ENCODE measurements at regions not wholly inside any gene's neighbourhood (a gene's known extent, or its start where the extent isn't known, plus 50 kb on each side); places are given as distances from the start of the nearest gene placed in this dataset.
"Not testable (repeated sequence)": the region's sequence is repeated elsewhere in the genome, so short reads cannot be mapped to it uniquely, and the experiment has no call there.

- Histone ChIP-seq H3K9me3 (no peaks in the 10 kb centered on the region), H3K4me3 (no peak overlapping the region), H3K36me3 (no peaks in the 10 kb centered on the region), H3K27me3 (no peaks in the 10 kb centered on the region), H3K4me1 (no peaks in the 10 kb centered on the region), H3K27ac (no peak overlapping the region)
- intact Hi-C loops (cut with DNase I) = no loop called here
- ATAC-seq (no peak), DNase-seq (no peak)
- TF ChIP-seq CTCF (IDR thresholded peaks at IDR 0.05) = no peak
Measured at GRCh38 chr10:25828475-25828874, 105.6 kb upstream of the MYO3A start.

- no peaks in the 10 kb centered on the region for H3K36me3 ChIP-seq
- H3K4me3 ChIP-seq = no peak overlapping the region
- no peaks in the 10 kb centered on the region for H3K27me3 ChIP-seq
- no peak for DNase-seq
- no peak for TF ChIP-seq CTCF (IDR thresholded peaks at IDR 0.05)
- no peak for ATAC-seq
- intact Hi-C loops (cut with DNase I) = no loop called here
- H3K27ac ChIP-seq = no peak overlapping the region
- H3K9me3 ChIP-seq = no peaks in the 10 kb centered on the region
- H3K4me1 ChIP-seq = no peaks in the 10 kb centered on the region
Measured at GRCh38 chr10:25831080-25831479, 102.9 kb upstream of the MYO3A start.

GRCh38 chr10:25839683-25840082 lies 94.3 kb upstream of the MYO3A start:
- no peaks in the 10 kb centered on the region for H3K4me1 ChIP-seq
- intact Hi-C loops (cut with DNase I) = no loop called here
- ATAC-seq = no peak
- H3K27ac ChIP-seq = no peak overlapping the region
- no peaks in the 10 kb centered on the region for H3K36me3 ChIP-seq
- no peak for TF ChIP-seq CTCF (IDR thresholded peaks at IDR 0.05)
- H3K9me3 ChIP-seq = no peaks in the 10 kb centered on the region
- no peaks in the 10 kb centered on the region for H3K27me3 ChIP-seq
- H3K4me3 ChIP-seq = no peak overlapping the region
- no peak for DNase-seq

- H3K4me1 ChIP-seq; H3K27me3 ChIP-seq; DNase-seq; H3K27ac ChIP-seq; H3K4me3 ChIP-seq; ATAC-seq; H3K36me3 ChIP-seq; intact Hi-C loops (cut with DNase I); H3K9me3 ChIP-seq: not testable (repeated sequence)
Measured at GRCh38 chr10:25840875-25841274, 93.2 kb upstream of the MYO3A start.

GRCh38 chr10:25842146-25842545 lies 91.9 kb upstream of the MYO3A start:
- Histone ChIP-seq H3K27me3 (no peaks in the 10 kb centered on the region), H3K36me3 (no peaks in the 10 kb centered on the region), H3K9me3 (no peaks in the 10 kb centered on the region), H3K27ac (no peak overlapping the region), H3K4me3 (no peak overlapping the region), H3K4me1 (no peaks in the 10 kb centered on the region)
- DNase-seq = no peak
- intact Hi-C loops (cut with DNase I) = no loop called here
- no peak for ATAC-seq
- no peak for TF ChIP-seq CTCF (IDR thresholded peaks at IDR 0.05)

GRCh38 chr10:25843551-25844170 lies 90.4 kb upstream of the MYO3A start:
- Histone ChIP-seq H3K4me1 (no peaks in the 10 kb centered on the region), H3K4me3 (no peak overlapping the region), H3K27me3 (no peaks in the 10 kb centered on the region), H3K9me3 (no peaks in the 10 kb centered on the region), H3K36me3 (no peaks in the 10 kb centered on the region), H3K27ac (no peak overlapping the region)
- ATAC-seq (no peak), DNase-seq (no peak)
- intact Hi-C loops (cut with DNase I) = no loop called here
- TF ChIP-seq CTCF (IDR thresholded peaks at IDR 0.05) = no peak

GRCh38 chr10:25844716-25845115 lies 89.3 kb upstream of the MYO3A start:
- ATAC-seq; intact Hi-C loops (cut with DNase I); H3K4me1 ChIP-seq; H3K9me3 ChIP-seq; H3K27me3 ChIP-seq; H3K4me3 ChIP-seq; DNase-seq; H3K36me3 ChIP-seq; H3K27ac ChIP-seq: not testable (repeated sequence)
